ENCODE measurements at regions not wholly inside any gene's neighbourhood (a gene's known extent, or its start where the extent isn't known, plus 50 kb on each side); places are given as distances from the start of the nearest gene placed in this dataset.

- peaks cover 0 to 8% of the 10 kb centered on the region in 2 donors for H3K9me3 ChIP-seq (ENCODE audit: control insufficient read depth in 2 of 2, insufficient read depth in 1 of 2, low read length in 1 of 2)
- no peak overlapping the region for H3K27ac ChIP-seq (ENCODE audit: low read depth in 1 of 2, low read length in 1 of 2)
- H3K27me3 ChIP-seq (ENCODE audit: control insufficient read depth in 2 of 2, insufficient read depth in 1 of 2, low read length in 1 of 2) = no peaks in the 10 kb centered on the region
- H3K4me3 ChIP-seq (ENCODE audit: low read length in 2 of 2) = no peak overlapping the region
- H3K4me1 ChIP-seq (ENCODE audit: control insufficient read depth in 2 of 2, insufficient read depth in 2 of 2, low read length in 2 of 2) = no peaks in the 10 kb centered on the region
- DNase-seq (ENCODE audit: low read depth in 6 of 9, low spot score in 9 of 9) = no peak
- no peaks in the 10 kb centered on the region for H3K36me3 ChIP-seq (ENCODE audit: control insufficient read depth in 2 of 2, insufficient read depth in 2 of 2, low read length in 1 of 2)
- 84% methylated on average over 3 of the region's 3 CpGs for WGBS
These were observed 444.0 kb upstream of the SPHKAP start for GRCh38 chr2:228625481-228625880.

- H3K4me1 ChIP-seq (ENCODE audit: control insufficient read depth in 2 of 2, insufficient read depth in 2 of 2, low read length in 2 of 2) = no peaks in the 10 kb centered on the region
- H3K4me3 ChIP-seq (ENCODE audit: low read length in 2 of 2) = no peak overlapping the region
- WGBS = 96% methylated on average over 1 of the region's 1 CpG
- H3K9me3 ChIP-seq (ENCODE audit: control insufficient read depth in 2 of 2, insufficient read depth in 1 of 2, low read length in 1 of 2) = peaks cover 0 to 8% of the 10 kb centered on the region in 2 donors
- no peak for DNase-seq (ENCODE audit: low read depth in 6 of 9, low spot score in 9 of 9)
- no peaks in the 10 kb centered on the region for H3K27me3 ChIP-seq (ENCODE audit: control insufficient read depth in 2 of 2, insufficient read depth in 1 of 2, low read length in 1 of 2)
- no peak overlapping the region for H3K27ac ChIP-seq (ENCODE audit: low read depth in 1 of 2, low read length in 1 of 2)
- no peaks in the 10 kb centered on the region for H3K36me3 ChIP-seq (ENCODE audit: control insufficient read depth in 2 of 2, insufficient read depth in 2 of 2, low read length in 1 of 2)
These were observed 443.2 kb upstream of the SPHKAP start for GRCh38 chr2:228624733-228625132.

GRCh38 chr2:228615496-228615895, 434.0 kb upstream of the SPHKAP start:
- H3K4me3 ChIP-seq (ENCODE audit: low read length in 2 of 2) = no peak overlapping the region
- DNase-seq (ENCODE audit: low read depth in 6 of 9, low spot score in 9 of 9) = no peak
- no peaks in the 10 kb centered on the region for H3K4me1 ChIP-seq (ENCODE audit: control insufficient read depth in 2 of 2, insufficient read depth in 2 of 2, low read length in 2 of 2)
- H3K36me3 ChIP-seq (ENCODE audit: control insufficient read depth in 2 of 2, insufficient read depth in 2 of 2, low read length in 1 of 2) = no peaks in the 10 kb centered on the region
- H3K27ac ChIP-seq (ENCODE audit: low read depth in 1 of 2, low read length in 1 of 2) = no peak overlapping the region
- WGBS = 96% methylated on average over 3 of the region's 3 CpGs
- no peaks in the 10 kb centered on the region for H3K9me3 ChIP-seq (ENCODE audit: control insufficient read depth in 2 of 2, insufficient read depth in 1 of 2, low read length in 1 of 2)
- H3K27me3 ChIP-seq (ENCODE audit: control insufficient read depth in 2 of 2, insufficient read depth in 1 of 2, low read length in 1 of 2) = no peaks in the 10 kb centered on the region

GRCh38 chr2:228614741-228615140, 433.3 kb upstream of the SPHKAP start:
- no peaks in the 10 kb centered on the region for H3K27me3 ChIP-seq (ENCODE audit: control insufficient read depth in 2 of 2, insufficient read depth in 1 of 2, low read length in 1 of 2)
- H3K27ac ChIP-seq (ENCODE audit: low read depth in 1 of 2, low read length in 1 of 2) = no peak overlapping the region
- DNase-seq (ENCODE audit: low read depth in 6 of 9, low spot score in 9 of 9) = no peak
- H3K4me3 ChIP-seq (ENCODE audit: low read length in 2 of 2) = no peak overlapping the region
- 82% methylated on average over 2 of the region's 2 CpGs for WGBS
- no peaks in the 10 kb centered on the region for H3K9me3 ChIP-seq (ENCODE audit: control insufficient read depth in 2 of 2, insufficient read depth in 1 of 2, low read length in 1 of 2)
- no peaks in the 10 kb centered on the region for H3K36me3 ChIP-seq (ENCODE audit: control insufficient read depth in 2 of 2, insufficient read depth in 2 of 2, low read length in 1 of 2)
- no peaks in the 10 kb centered on the region for H3K4me1 ChIP-seq (ENCODE audit: control insufficient read depth in 2 of 2, insufficient read depth in 2 of 2, low read length in 2 of 2)

- Histone ChIP-seq H3K9me3 (ENCODE audit: control insufficient read depth in 2 of 2, insufficient read depth in 1 of 2, low read length in 1 of 2) (no peaks in the 10 kb centered on the region), H3K27ac (ENCODE audit: low read depth in 1 of 2, low read length in 1 of 2) (no peak overlapping the region), H3K36me3 (ENCODE audit: control insufficient read depth in 2 of 2, insufficient read depth in 2 of 2, low read length in 1 of 2) (no peaks in the 10 kb centered on the region), H3K4me3 (ENCODE audit: low read length in 2 of 2) (no peak overlapping the region), H3K4me1 (ENCODE audit: control insufficient read depth in 2 of 2, insufficient read depth in 2 of 2, low read length in 2 of 2) (no peaks in the 10 kb centered on the region), H3K27me3 (ENCODE audit: control insufficient read depth in 2 of 2, insufficient read depth in 1 of 2, low read length in 1 of 2) (no peaks in the 10 kb centered on the region)
- DNase-seq (ENCODE audit: low read depth in 6 of 9, low spot score in 9 of 9) = no peak
- 95% methylated on average over 8 of the region's 8 CpGs for WGBS
These were observed 431.8 kb upstream of the SPHKAP start for GRCh38 chr2:228613133-228613850.

GRCh38 chr2:228611171-228611570, 429.7 kb upstream of the SPHKAP start:
- 96% methylated on average over 1 of the region's 1 CpG for WGBS
- Histone ChIP-seq H3K4me3 (ENCODE audit: low read length in 2 of 2) (no peak overlapping the region), H3K4me1 (ENCODE audit: control insufficient read depth in 2 of 2, insufficient read depth in 2 of 2, low read length in 2 of 2) (no peaks in the 10 kb centered on the region), H3K27ac (ENCODE audit: low read depth in 1 of 2, low read length in 1 of 2) (no peak overlapping the region), H3K27me3 (ENCODE audit: control insufficient read depth in 2 of 2, insufficient read depth in 1 of 2, low read length in 1 of 2) (no peaks in the 10 kb centered on the region), H3K9me3 (ENCODE audit: control insufficient read depth in 2 of 2, insufficient read depth in 1 of 2, low read length in 1 of 2) (no peaks in the 10 kb centered on the region), H3K36me3 (ENCODE audit: control insufficient read depth in 2 of 2, insufficient read depth in 2 of 2, low read length in 1 of 2) (no peaks in the 10 kb centered on the region)
- DNase-seq (ENCODE audit: low read depth in 6 of 9, low spot score in 9 of 9) = no peak

GRCh38 chr2:228602288-228602687, 420.8 kb upstream of the SPHKAP start:
- no peak overlapping the region for H3K27ac ChIP-seq (ENCODE audit: low read depth in 1 of 2, low read length in 1 of 2)
- 80% methylated on average over 2 of the region's 2 CpGs for WGBS
- no peaks in the 10 kb centered on the region for H3K4me1 ChIP-seq (ENCODE audit: control insufficient read depth in 2 of 2, insufficient read depth in 2 of 2, low read length in 2 of 2)
- H3K4me3 ChIP-seq (ENCODE audit: low read length in 2 of 2) = no peak overlapping the region
- no peak for DNase-seq (ENCODE audit: low read depth in 6 of 9, low spot score in 9 of 9)
- H3K36me3 ChIP-seq (ENCODE audit: control insufficient read depth in 2 of 2, insufficient read depth in 2 of 2, low read length in 1 of 2) = no peaks in the 10 kb centered on the region
- H3K9me3 ChIP-seq (ENCODE audit: control insufficient read depth in 2 of 2, insufficient read depth in 1 of 2, low read length in 1 of 2) = peaks cover 0 to 2% of the 10 kb centered on the region in 2 donors
- no peaks in the 10 kb centered on the region for H3K27me3 ChIP-seq (ENCODE audit: control insufficient read depth in 2 of 2, insufficient read depth in 1 of 2, low read length in 1 of 2)

GRCh38 chr2:228600265-228600664, 418.8 kb upstream of the SPHKAP start:
- Histone ChIP-seq H3K9me3 (ENCODE audit: control insufficient read depth in 2 of 2, insufficient read depth in 1 of 2, low read length in 1 of 2) (peaks cover 0 to 2% of the 10 kb centered on the region in 2 donors), H3K4me1 (ENCODE audit: control insufficient read depth in 2 of 2, insufficient read depth in 2 of 2, low read length in 2 of 2) (no peaks in the 10 kb centered on the region), H3K27ac (ENCODE audit: low read depth in 1 of 2, low read length in 1 of 2) (no peak overlapping the region), H3K36me3 (ENCODE audit: control insufficient read depth in 2 of 2, insufficient read depth in 2 of 2, low read length in 1 of 2) (no peaks in the 10 kb centered on the region), H3K4me3 (ENCODE audit: low read length in 2 of 2) (no peak overlapping the region), H3K27me3 (ENCODE audit: control insufficient read depth in 2 of 2, insufficient read depth in 1 of 2, low read length in 1 of 2) (no peaks in the 10 kb centered on the region)
- WGBS = 98% methylated on average over 2 of the region's 2 CpGs
- no peak for DNase-seq (ENCODE audit: low read depth in 6 of 9, low spot score in 9 of 9)

GRCh38 chr2:228599781-228600180, 418.3 kb upstream of the SPHKAP start:
- Histone ChIP-seq H3K36me3 (ENCODE audit: control insufficient read depth in 2 of 2, insufficient read depth in 2 of 2, low read length in 1 of 2) (no peaks in the 10 kb centered on the region), H3K4me1 (ENCODE audit: control insufficient read depth in 2 of 2, insufficient read depth in 2 of 2, low read length in 2 of 2) (no peaks in the 10 kb centered on the region), H3K9me3 (ENCODE audit: control insufficient read depth in 2 of 2, insufficient read depth in 1 of 2, low read length in 1 of 2) (peaks cover 0 to 2% of the 10 kb centered on the region in 2 donors), H3K27ac (ENCODE audit: low read depth in 1 of 2, low read length in 1 of 2) (no peak overlapping the region), H3K4me3 (ENCODE audit: low read length in 2 of 2) (no peak overlapping the region), H3K27me3 (ENCODE audit: control insufficient read depth in 2 of 2, insufficient read depth in 1 of 2, low read length in 1 of 2) (no peaks in the 10 kb centered on the region)
- WGBS = 92% methylated on average over 1 of the region's 1 CpG
- DNase-seq (ENCODE audit: low read depth in 6 of 9, low spot score in 9 of 9) = no peak
